Neuronal stem cell (in vitro differentiated cells): ENCODE measurements at regions not wholly inside any gene's neighbourhood (a gene's known extent, or its start where the extent isn't known, plus 50 kb on each side); places are given as distances from the start of the nearest gene placed in this dataset.

Experiments used
- DNase-seq: peaks from one replicate; pipeline ENCODE4 v3.0.0-alpha.2; 2013; ENCODE audit warnings: low spot score
- H2AFZ ChIP-seq: one replicate; pipeline ENCODE4 v1.6.1; 2013; ENCODE audit warnings: mild to moderate bottlenecking, low read length, inconsistent platforms
- H2AK5ac ChIP-seq: 2 replicates; pipeline ENCODE4 v1.6.1; 2013; ENCODE audit warnings: low read depth, mild to moderate bottlenecking, inconsistent platforms, low read length, moderate library complexity, mixed read lengths
- H2BK120ac ChIP-seq: 2 replicates; pipeline ENCODE4 v1.6.1; 2013; ENCODE audit warnings: low read depth, mild to moderate bottlenecking, inconsistent platforms, low read length, moderate library complexity, mixed read lengths
- H2BK12ac ChIP-seq: one replicate; pipeline ENCODE4 v1.6.1; 2013; ENCODE audit warnings: low read length, inconsistent platforms
- H2BK15ac ChIP-seq: 2 replicates; pipeline ENCODE4 v1.6.1; 2013; ENCODE audit warnings: mild to moderate bottlenecking, low read length, inconsistent platforms, mixed read lengths
- H2BK5ac ChIP-seq: one replicate; pipeline ENCODE4 v1.6.1; 2013; ENCODE audit warnings: inconsistent platforms, mild to moderate bottlenecking, low read length, moderate library complexity
- H3K14ac ChIP-seq: one replicate; pipeline ENCODE4 v1.6.1; 2013; ENCODE audit warnings: low read length, inconsistent platforms
- H3K18ac ChIP-seq: 2 replicates; pipeline ENCODE4 v1.6.1; 2013; ENCODE audit warnings: low read length, inconsistent platforms
- H3K23ac ChIP-seq: 2 replicates; pipeline ENCODE4 v1.6.1; 2013; ENCODE audit warnings: low read depth, mild to moderate bottlenecking, mixed read lengths, low read length, inconsistent platforms; ENCODE audit not compliant: poor library complexity
- H3K27ac ChIP-seq: replicated peaks from 3 replicates; pipeline ENCODE4 v1.5.1; 2013; ENCODE audit warnings: low read length, inconsistent platforms
- H3K27me3 ChIP-seq, 3 experiments: 2 replicates each; pipeline ENCODE4 v1.6.1; 2013; ENCODE audit warnings: low read length in 3 of 3, mild to moderate bottlenecking in 2 of 3, inconsistent platforms in 1 of 3, low read depth in 1 of 3, mixed read lengths in 1 of 3, moderate library complexity in 1 of 3; ENCODE audit not compliant: control insufficient read depth in 3 of 3, insufficient read depth in 3 of 3
- H3K36me3 ChIP-seq, 2 donors: replicated peaks in 1 of 2; 2 replicates each; pipeline ENCODE4 v1.6.1; 2013; ENCODE audit warnings: low read length in 2 of 2; ENCODE audit not compliant: control insufficient read depth in 2 of 2, insufficient read depth in 2 of 2
- H3K4ac ChIP-seq: 2 replicates; pipeline ENCODE4 v1.6.1; 2013; ENCODE audit warnings: inconsistent platforms, mild to moderate bottlenecking, low read length, moderate library complexity
- H3K4me1 ChIP-seq, 2 donors: 1 replicate in 1 of 2; 2 replicates in 1 of 2; pipeline ENCODE4 v1.6.1; 2013; ENCODE audit warnings: low read length in 2 of 2, low read depth in 1 of 2; ENCODE audit not compliant: control insufficient read depth in 2 of 2, insufficient read depth in 1 of 2
- H3K4me2 ChIP-seq: one replicate; pipeline ENCODE4 v1.6.1; 2013; ENCODE audit warnings: mild to moderate bottlenecking, low read length, inconsistent platforms; ENCODE audit not compliant: insufficient read depth, poor library complexity, severe bottlenecking
- H3K4me3 ChIP-seq, 2 donors: 2 replicates each; pipeline ENCODE4 v1.5.1; 2013; ENCODE audit warnings: low read length in 2 of 2, mild to moderate bottlenecking in 2 of 2, inconsistent platforms in 1 of 2, moderate library complexity in 1 of 2
- H3K79me1 ChIP-seq: one replicate; pipeline ENCODE4 v1.6.1; 2013; ENCODE audit warnings: low read depth, mild to moderate bottlenecking, inconsistent platforms, low read length, moderate library complexity
- H3K9ac ChIP-seq: one replicate; pipeline ENCODE4 v1.6.1; 2013; ENCODE audit warnings: mild to moderate bottlenecking, low read depth, low read length, inconsistent platforms; ENCODE audit not compliant: poor library complexity
- H3K9me3 ChIP-seq, 2 donors: replicated peaks in 1 of 2; 2 replicates each; pipeline versions ENCODE3 to v1.6.1; 2013; ENCODE audit warnings: low read length in 2 of 2, mild to moderate bottlenecking in 2 of 2, inconsistent platforms in 1 of 2, low read depth in 1 of 2, mixed read lengths in 1 of 2, moderate library complexity in 1 of 2; ENCODE audit not compliant: control insufficient read depth in 2 of 2, insufficient read depth in 1 of 2
- H4K8ac ChIP-seq: one replicate; pipeline ENCODE4 v1.6.1; 2013; ENCODE audit warnings: low read depth, mild to moderate bottlenecking, inconsistent platforms, low read length, moderate library complexity
- H4K91ac ChIP-seq: one replicate; pipeline ENCODE4 v1.6.1; 2013; ENCODE audit warnings: low read length, low read depth, mild to moderate bottlenecking, inconsistent platforms; ENCODE audit not compliant: poor library complexity
- WGBS, 2 donors: extraction: QIAGEN DNeasy Blood & Tissue Kit; methylation state at CpG; one replicate each; pipeline ENCODE4 v1.1.7; 2013; ENCODE audit warnings: missing lambda C conversion rate in 2 of 2, mixed read lengths in 1 of 2; ENCODE audit not compliant: insufficient read length in 2 of 2, insufficient replicate concordance in 1 of 2; ENCODE audit errors: extremely low coverage in 2 of 2; 5-methylcytosine and 5-hydroxymethylcytosine counted together

DNA sequence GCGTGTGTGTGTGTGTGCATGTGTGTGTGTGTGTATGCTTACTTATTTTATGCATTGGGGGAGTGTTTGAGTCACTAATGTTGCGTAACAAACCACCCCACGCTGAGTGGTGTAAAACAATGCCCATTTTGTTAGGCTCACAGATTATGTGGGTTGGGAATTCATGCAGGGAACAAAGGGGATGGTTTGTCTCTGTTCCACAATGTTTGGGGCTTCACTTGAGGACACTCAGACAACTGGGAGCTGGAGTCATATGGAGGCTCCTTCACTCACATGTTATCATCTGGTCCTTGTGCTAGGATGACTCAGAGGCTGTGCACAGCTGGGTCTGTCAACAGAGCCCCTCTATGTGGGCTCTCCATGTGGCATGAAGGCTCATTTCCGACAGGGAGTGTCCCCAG lies 51.3 kb upstream of the LARGE1 start:
- Histone ChIP-seq H2AFZ (no peak overlapping the region), H3K4me3 (no peak overlapping the region), H3K14ac (no peak overlapping the region), H3K27me3 (no peaks in the 10 kb centered on the region), H3K18ac (no peak overlapping the region), H3K36me3 (no peaks in the 10 kb centered on the region), H3K9me3 (no peaks in the 10 kb centered on the region), H3K79me1 (no peaks in the 10 kb centered on the region), H2BK12ac (no peak overlapping the region), H2BK5ac (no peak overlapping the region), H3K9ac (no peak overlapping the region), H4K91ac (no peak overlapping the region), H2BK15ac (no peak overlapping the region), H2AK5ac (no peak overlapping the region), H3K4me2 (no peak overlapping the region), H2BK120ac (no peak overlapping the region), H4K8ac (no peak overlapping the region), H3K4ac (no peak overlapping the region), H3K27ac (no peak overlapping the region), H3K23ac (no peak overlapping the region), H3K4me1 (peaks cover 0 to 6% of the 10 kb centered on the region in 2 donors)
- WGBS, 2 donors, result no CpG with 5 or more reads among the region's 4 CpGs
- DNase-seq, result no peak

DNA sequence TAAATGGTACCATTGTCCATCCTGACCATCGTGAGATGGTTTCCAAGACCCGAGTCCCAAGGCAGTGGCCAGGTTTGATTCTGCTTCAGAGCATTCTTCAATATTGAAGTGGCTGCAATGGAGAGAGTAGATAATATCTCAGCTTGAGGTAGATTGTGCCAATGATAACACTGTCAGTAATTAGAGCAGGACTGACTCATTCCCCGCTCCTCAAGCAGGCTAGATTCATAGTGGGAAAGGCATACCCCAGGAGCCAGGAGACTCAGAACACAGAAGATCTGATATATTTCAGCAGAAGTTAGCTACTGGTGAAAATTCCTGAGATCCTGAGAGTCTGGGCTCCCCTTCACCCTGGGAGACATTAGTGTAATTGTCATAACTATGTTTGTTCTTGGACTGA lies 55.6 kb upstream of the LARGE1 start:
- H3K79me1 ChIP-seq, result no peaks in the 10 kb centered on the region
- no peak overlapping the region for H3K4me2 ChIP-seq
- no peak overlapping the region for H2BK5ac ChIP-seq
- H2BK120ac ChIP-seq, result no peak overlapping the region
- H3K14ac ChIP-seq, result no peak overlapping the region
- H2AFZ ChIP-seq, result no peak overlapping the region
- no peak overlapping the region for H3K18ac ChIP-seq
- H2BK15ac ChIP-seq, result no peak overlapping the region
- no peaks in the 10 kb centered on the region for H3K36me3 ChIP-seq
- no peak overlapping the region for H3K9ac ChIP-seq
- no peak for DNase-seq
- no peak overlapping the region for H4K8ac ChIP-seq
- H2AK5ac ChIP-seq, result no peak overlapping the region
- H3K4ac ChIP-seq, result no peak overlapping the region
- H3K27me3 ChIP-seq, result no peaks in the 10 kb centered on the region
- no peak overlapping the region for H2BK12ac ChIP-seq
- no peak overlapping the region for H3K4me3 ChIP-seq
- no peaks in the 10 kb centered on the region for H3K9me3 ChIP-seq
- H3K23ac ChIP-seq, result no peak overlapping the region
- no peak overlapping the region for H4K91ac ChIP-seq
- H3K4me1 ChIP-seq, result peaks cover 0 to 6% of the 10 kb centered on the region in 2 donors
- no peak overlapping the region for H3K27ac ChIP-seq
- no CpG with 5 or more reads among the region's 3 CpGs for WGBS, 2 donors

- H3K23ac ChIP-seq, result no peak overlapping the region
- H3K4me1 ChIP-seq, result peaks cover 0 to 2% of the 10 kb centered on the region in 2 donors
- H3K4me3 ChIP-seq, result no peak overlapping the region
- H4K91ac ChIP-seq, result no peak overlapping the region
- no peak overlapping the region for H3K14ac ChIP-seq
- no peaks in the 10 kb centered on the region for H3K79me1 ChIP-seq
- H2BK12ac ChIP-seq, result no peak overlapping the region
- H2BK5ac ChIP-seq, result no peak overlapping the region
- no peak for DNase-seq
- peak overlapping the region; percentile 16 for H2AFZ ChIP-seq
- H2AK5ac ChIP-seq, result no peak overlapping the region
- H3K4ac ChIP-seq, result no peak overlapping the region
- no peak overlapping the region for H3K9ac ChIP-seq
- no peak overlapping the region for H2BK120ac ChIP-seq
- no peaks in the 10 kb centered on the region for H3K36me3 ChIP-seq
- no peak overlapping the region for H3K27ac ChIP-seq
- H4K8ac ChIP-seq, result no peak overlapping the region
- H3K9me3 ChIP-seq, result no peaks in the 10 kb centered on the region
- peaks cover 0 to 2% (median 0%) of the 10 kb centered on the region in 3 experiments for H3K27me3 ChIP-seq
- no peak overlapping the region for H3K18ac ChIP-seq
- no peak overlapping the region for H3K4me2 ChIP-seq
- no peak overlapping the region for H2BK15ac ChIP-seq
These were observed 63.3 kb upstream of the LARGE1 start for GRCh38 chr22:33983558-33983957.

DNA sequence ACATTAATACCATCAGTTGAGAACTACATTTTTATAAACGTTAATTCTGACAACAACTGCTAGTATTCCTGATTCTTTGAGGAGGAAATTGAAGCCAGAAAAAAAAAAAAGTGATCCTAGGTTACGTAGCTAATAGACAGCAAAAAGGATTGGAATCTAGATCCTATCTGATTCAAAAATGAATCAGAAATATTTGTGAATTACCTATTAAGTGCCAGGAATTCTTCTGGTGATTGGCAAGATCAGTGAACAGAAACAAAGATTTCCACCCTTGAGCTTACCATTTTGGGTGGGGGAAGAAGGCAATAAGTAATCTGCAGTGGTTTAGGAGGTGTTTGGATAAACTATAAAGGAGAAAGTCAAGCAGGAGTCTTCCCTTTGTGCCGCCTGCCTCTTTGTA lies 63.9 kb upstream of the LARGE1 start:
- no peak overlapping the region for H3K4me2 ChIP-seq
- peaks cover 2% of the 10 kb centered on the region for H3K79me1 ChIP-seq
- no peak overlapping the region for H2BK12ac ChIP-seq
- no peak overlapping the region for H3K9ac ChIP-seq
- H3K27me3 ChIP-seq, result peaks cover 0 to 2% (median 0%) of the 10 kb centered on the region in 3 experiments
- no peak for DNase-seq
- no peak overlapping the region for H3K14ac ChIP-seq
- WGBS, 2 donors, result no CpG with 5 or more reads among the region's 3 CpGs
- H4K91ac ChIP-seq, result no peak overlapping the region
- H3K27ac ChIP-seq, result no peak overlapping the region
- H2BK120ac ChIP-seq, result no peak overlapping the region
- H3K4me1 ChIP-seq, result peaks cover 0 to 2% of the 10 kb centered on the region in 2 donors
- no peak overlapping the region for H3K18ac ChIP-seq
- H4K8ac ChIP-seq, result no peak overlapping the region
- no peaks in the 10 kb centered on the region for H3K9me3 ChIP-seq
- no peak overlapping the region for H2BK15ac ChIP-seq
- H2BK5ac ChIP-seq, result no peak overlapping the region
- no peak overlapping the region for H3K4me3 ChIP-seq
- H2AFZ ChIP-seq, result no peak overlapping the region
- H3K23ac ChIP-seq, result no peak overlapping the region
- H3K4ac ChIP-seq, result no peak overlapping the region
- H2AK5ac ChIP-seq, result no peak overlapping the region
- no peaks in the 10 kb centered on the region for H3K36me3 ChIP-seq
